Calu3 (cell line): ENCODE measurements at regions not wholly inside any gene's neighbourhood (a gene's known extent, or its start where the extent isn't known, plus 50 kb on each side); places are given as distances from the start of the nearest gene placed in this dataset.

Source experiments
- BruUV-seq: library from RNA; stranded (reverse); fragments of 400-500 nt; replicated peaks from 2 replicates; lab custom pipeline; 2021; lab: Mats Ljungman, UMichigan
- CTCF ChIA-PET: fragments of 300-600 bp; sonication (Branson Sonifier 250); formaldehyde crosslinking; loops from one replicate; lab custom pipeline; 2022; ENCODE audit warnings: antibody characterized with exemption; lab: Charles Lee
- DNase-seq: peaks from one replicate; pipeline ENCODE4 v3.0.0; 2022
- H3K27ac Mint-ChIP-seq: one replicate; pipeline ENCODE4 v1.8.0; 2022; ENCODE audit warnings: mixed read lengths; ENCODE audit not compliant: unreplicated experiment
- H3K27me3 Mint-ChIP-seq: one replicate; pipeline ENCODE4 v1.8.0; 2022; ENCODE audit warnings: mixed read lengths; ENCODE audit not compliant: unreplicated experiment
- H3K36me3 Mint-ChIP-seq: one replicate; pipeline ENCODE4 v1.8.0; 2022; ENCODE audit warnings: mild to moderate bottlenecking, moderate library complexity, mixed read lengths; ENCODE audit not compliant: insufficient read depth, unreplicated experiment
- H3K4me1 Mint-ChIP-seq: one replicate; pipeline ENCODE4 v1.8.0; 2022; ENCODE audit warnings: mild to moderate bottlenecking, low read depth, mixed read lengths; ENCODE audit not compliant: unreplicated experiment
- H3K4me3 Mint-ChIP-seq: one replicate; pipeline ENCODE4 v1.8.0; 2022; ENCODE audit warnings: mild to moderate bottlenecking, low read depth, moderate library complexity, mixed read lengths; ENCODE audit not compliant: unreplicated experiment
- H3K9me3 Mint-ChIP-seq: one replicate; pipeline ENCODE4 v1.8.0; 2022; ENCODE audit warnings: low read depth, mixed read lengths; ENCODE audit not compliant: unreplicated experiment
- CTCF ChIP-seq: fragments of 200-600 bp; IDR thresholded peaks from one replicate; pipeline ENCODE4 v1.8.0; 2022; ENCODE audit warnings: antibody characterized with exemption; ENCODE audit not compliant: unreplicated experiment
- intact Hi-C: fragments of 100-400 bp; cut with micrococcal nuclease; formaldehyde crosslinking; loops from one replicate; pipeline ENCODE4 v1.10.0; 2022; ENCODE audit not compliant: unreplicated experiment

GRCh38 chr11:2072551-2073261 is 66.5 kb downstream of the IGF2 start:
- DNase-seq = no peak
- CTCF ChIA-PET = interaction anchor here (0.7 kb wide), 1 partner anchor 49 kb away, joined by 4 read pairs; no protein-coding TSS in a partner anchor
- no peaks in the 10 kb centered on the region for H3K36me3 Mint-ChIP-seq
- H3K9me3 Mint-ChIP-seq = no peaks in the 10 kb centered on the region
- no TSS peak for BruUV-seq
- TF ChIP-seq CTCF = no peak
- intact Hi-C loops = no loop called here
- no peak overlapping the region for H3K4me3 Mint-ChIP-seq
- H3K4me1 Mint-ChIP-seq = peaks cover 12% of the 10 kb centered on the region
- no peaks in the 10 kb centered on the region for H3K27me3 Mint-ChIP-seq
- no peak overlapping the region for H3K27ac Mint-ChIP-seq

GRCh38 chr11:2071748-2072385 is 67.3 kb downstream of the IGF2 start:
- Mint-ChIP-seq H3K36me3 (no peaks in the 10 kb centered on the region), H3K9me3 (no peaks in the 10 kb centered on the region), H3K4me3 (no peak overlapping the region), H3K27me3 (no peaks in the 10 kb centered on the region), H3K4me1 (peaks cover 3% of the 10 kb centered on the region), H3K27ac (no peak overlapping the region)
- CTCF ChIA-PET = no interaction called here
- no peak for DNase-seq
- TF ChIP-seq CTCF = no peak
- BruUV-seq = no TSS peak
- intact Hi-C loops = no loop called here
